Loucy (cell line): ENCODE measurements at regions not wholly inside any gene's neighbourhood (a gene's known extent, or its start where the extent isn't known, plus 50 kb on each side); places are given as distances from the start of the nearest gene placed in this dataset.

Experiments
- H2AFZ ChIP-seq: fragments of 200-600 bp; sonication (generic); 2 replicates; pipeline ENCODE4 v1.6.0; 2016; ENCODE audit warnings: antibody characterized with exemption, mild to moderate bottlenecking, low read length, moderate library complexity
- H3F3A ChIP-seq: fragments of 200-600 bp; 2 replicates; pipeline ENCODE4 v1.6.0; 2016; ENCODE audit warnings: antibody characterized with exemption, low read depth, mild to moderate bottlenecking
- H3K27me3 ChIP-seq: fragments of 200-600 bp; sonication (generic); 2 replicates; pipeline ENCODE4 v1.6.1; 2014; ENCODE audit warnings: low read length, mild to moderate bottlenecking; ENCODE audit not compliant: insufficient read depth, poor library complexity, severe bottlenecking
- H3K36me3 ChIP-seq: fragments of 200-600 bp; sonication (generic); 2 replicates; pipeline ENCODE4 v1.6.1; 2016; ENCODE audit warnings: low read length; ENCODE audit not compliant: insufficient read depth
- H3K4me1 ChIP-seq: fragments of 200-600 bp; sonication (generic); 2 replicates; pipeline ENCODE4 v1.5.1; 2014; ENCODE audit warnings: low read length, mild to moderate bottlenecking; ENCODE audit not compliant: insufficient read depth, poor library complexity, severe bottlenecking
- H3K4me2 ChIP-seq: fragments of 200-600 bp; sonication (generic); 2 replicates; pipeline ENCODE4 v1.6.0; 2014; ENCODE audit warnings: antibody characterized with exemption, low read length, low read depth, mild to moderate bottlenecking; ENCODE audit not compliant: poor library complexity, severe bottlenecking
- H3K4me3 ChIP-seq: fragments of 200-600 bp; sonication (generic); 2 replicates; pipeline ENCODE4 v1.5.1; 2014; ENCODE audit warnings: low read length, mild to moderate bottlenecking, mixed read lengths; ENCODE audit not compliant: poor library complexity, severe bottlenecking
- H3K79me2 ChIP-seq: fragments of 200-600 bp; sonication (generic); 2 replicates; pipeline ENCODE4 v1.6.1; 2014; ENCODE audit warnings: low read length; ENCODE audit not compliant: insufficient read depth
- H3K9ac ChIP-seq: fragments of 200-600 bp; sonication (generic); 2 replicates; pipeline ENCODE4 v1.6.0; 2014; ENCODE audit warnings: mild to moderate bottlenecking, low read depth, low read length, moderate library complexity; ENCODE audit not compliant: poor library complexity, severe bottlenecking
- H3K9me2 ChIP-seq: fragments of 200-600 bp; sonication (generic); replicated peaks from 2 replicates; pipeline ENCODE4 v1.6.1; 2016; ENCODE audit warnings: low read depth, low read length, mixed read lengths
- H3K9me3 ChIP-seq: fragments of 200-600 bp; sonication (generic); 2 replicates; pipeline ENCODE4 v1.6.1; 2014; ENCODE audit warnings: mild to moderate bottlenecking, antibody characterized with exemption, low read length, low read depth; ENCODE audit not compliant: insufficient read depth
- H4K20me1 ChIP-seq: fragments of 200-600 bp; sonication (generic); 2 replicates; pipeline ENCODE4 v1.6.0; 2014; ENCODE audit warnings: antibody characterized with exemption, low read length, mild to moderate bottlenecking; ENCODE audit not compliant: insufficient read depth, poor library complexity, severe bottlenecking
- EZH2phosphoT487 ChIP-seq: fragments of 200-600 bp; IDR thresholded peaks from 2 replicates; pipeline ENCODE4 v1.6.1; 2018; ENCODE audit warnings: antibody characterized with exemption, mild to moderate bottlenecking, moderate library complexity, borderline replicate concordance
- TF ChIP-seq, protein P1 (sequence below): fragments of 200-600 bp; sonication (generic); conservative IDR thresholded peaks from 2 replicates; pipeline ENCODE4 v1.5.1; 2014; ENCODE audit warnings: mild to moderate bottlenecking, antibody characterized with exemption, low read length

DNA sequence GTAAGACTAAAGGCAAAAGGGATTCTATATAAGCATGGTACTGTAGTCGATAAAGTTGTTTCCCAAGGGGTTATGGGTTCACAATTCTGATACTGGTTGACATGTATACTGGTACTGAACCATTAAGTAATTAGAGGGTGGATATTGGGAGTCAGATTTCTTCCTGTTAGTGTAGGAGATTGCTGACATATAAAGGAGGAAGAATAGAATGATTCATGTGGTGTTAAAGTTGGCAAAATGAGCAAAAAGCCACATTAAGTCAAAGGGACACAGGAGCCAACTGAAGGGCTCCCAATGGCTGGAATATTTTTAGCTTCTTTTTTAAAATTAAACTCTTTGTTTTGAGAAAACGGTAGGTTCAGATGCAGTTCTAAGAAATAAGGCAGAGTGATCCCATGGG is 126.3 kb upstream of the PRNP start:
- no peak overlapping the region for H3K4me3 ChIP-seq
- H3K27me3 ChIP-seq = no peaks in the 10 kb centered on the region
- H3K9me2 ChIP-seq = no peaks in the 10 kb centered on the region
- H3K36me3 ChIP-seq = no peaks in the 10 kb centered on the region
- H2AFZ ChIP-seq = no peak overlapping the region
- H3F3A ChIP-seq = no peaks in the 10 kb centered on the region
- no peaks in the 10 kb centered on the region for H4K20me1 ChIP-seq
- no peaks in the 10 kb centered on the region for H3K79me2 ChIP-seq
- no peaks in the 10 kb centered on the region for H3K9me3 ChIP-seq
- TF ChIP-seq EZH2phosphoT487 = no peak
- TF ChIP-seq, protein P1, sequence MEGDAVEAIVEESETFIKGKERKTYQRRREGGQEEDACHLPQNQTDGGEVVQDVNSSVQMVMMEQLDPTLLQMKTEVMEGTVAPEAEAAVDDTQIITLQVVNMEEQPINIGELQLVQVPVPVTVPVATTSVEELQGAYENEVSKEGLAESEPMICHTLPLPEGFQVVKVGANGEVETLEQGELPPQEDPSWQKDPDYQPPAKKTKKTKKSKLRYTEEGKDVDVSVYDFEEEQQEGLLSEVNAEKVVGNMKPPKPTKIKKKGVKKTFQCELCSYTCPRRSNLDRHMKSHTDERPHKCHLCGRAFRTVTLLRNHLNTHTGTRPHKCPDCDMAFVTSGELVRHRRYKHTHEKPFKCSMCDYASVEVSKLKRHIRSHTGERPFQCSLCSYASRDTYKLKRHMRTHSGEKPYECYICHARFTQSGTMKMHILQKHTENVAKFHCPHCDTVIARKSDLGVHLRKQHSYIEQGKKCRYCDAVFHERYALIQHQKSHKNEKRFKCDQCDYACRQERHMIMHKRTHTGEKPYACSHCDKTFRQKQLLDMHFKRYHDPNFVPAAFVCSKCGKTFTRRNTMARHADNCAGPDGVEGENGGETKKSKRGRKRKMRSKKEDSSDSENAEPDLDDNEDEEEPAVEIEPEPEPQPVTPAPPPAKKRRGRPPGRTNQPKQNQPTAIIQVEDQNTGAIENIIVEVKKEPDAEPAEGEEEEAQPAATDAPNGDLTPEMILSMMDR = no peak
- no peak overlapping the region for H3K4me2 ChIP-seq
- H3K9ac ChIP-seq = no peak overlapping the region
- H3K4me1 ChIP-seq = no peaks in the 10 kb centered on the region

DNA sequence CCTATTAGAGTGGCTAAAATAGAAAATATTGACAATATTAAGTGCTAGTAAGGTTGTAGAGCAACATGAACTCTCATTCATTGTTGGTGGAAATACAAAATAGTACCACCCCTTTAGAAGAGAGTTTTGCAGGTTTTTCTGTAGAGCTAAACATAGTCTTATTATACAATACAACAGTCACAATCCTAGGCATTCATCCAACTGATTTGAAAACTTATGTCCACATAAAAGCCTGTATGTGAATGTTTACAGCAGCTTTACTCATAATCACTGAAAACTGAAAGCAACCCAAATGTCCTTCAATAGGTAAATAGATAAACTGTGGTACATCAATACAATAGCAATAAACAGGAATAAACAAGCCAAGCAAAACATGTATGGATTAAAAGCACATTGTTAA is 127.2 kb upstream of the PRNP start:
- Histone ChIP-seq H3K9me3 (no peaks in the 10 kb centered on the region), H3K4me3 (no peak overlapping the region)

DNA sequence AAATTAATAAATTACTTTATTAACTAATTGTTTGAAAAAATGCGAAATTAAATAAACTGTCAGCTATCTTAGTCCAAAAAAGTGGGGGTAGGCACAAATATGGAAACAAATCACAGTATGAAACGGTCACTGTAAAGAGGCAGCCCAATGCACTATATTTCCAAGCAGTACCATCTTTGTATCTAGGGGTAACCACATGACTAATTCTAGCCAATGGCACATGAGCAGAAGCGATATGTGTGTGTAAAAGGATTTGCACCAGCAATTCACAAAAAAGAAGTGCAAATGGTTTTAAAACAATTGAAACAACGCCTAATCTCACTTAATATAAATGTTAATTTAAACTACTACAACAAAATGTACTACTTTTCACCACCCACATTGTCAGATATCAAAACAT is 129.5 kb upstream of the PRNP start:
- H3K27me3 ChIP-seq = no peaks in the 10 kb centered on the region
- H4K20me1 ChIP-seq = no peaks in the 10 kb centered on the region
- no peaks in the 10 kb centered on the region for H3F3A ChIP-seq
- no peak for TF ChIP-seq EZH2phosphoT487
- TF ChIP-seq, protein P1 = no peak
- no peaks in the 10 kb centered on the region for H3K79me2 ChIP-seq
- H3K9me2 ChIP-seq = no peaks in the 10 kb centered on the region
- H2AFZ ChIP-seq = no peak overlapping the region
- no peaks in the 10 kb centered on the region for H3K9me3 ChIP-seq
- H3K9ac ChIP-seq = no peak overlapping the region
- H3K4me2 ChIP-seq = no peak overlapping the region
- H3K4me3 ChIP-seq = no peak overlapping the region
- no peaks in the 10 kb centered on the region for H3K4me1 ChIP-seq
- H3K36me3 ChIP-seq = no peaks in the 10 kb centered on the region

More for the DNA sequence above, 127.2 kb upstream of the PRNP start:
- Histone ChIP-seq H3K79me2 (no peaks in the 10 kb centered on the region), H3K9ac (no peak overlapping the region), H4K20me1 (no peaks in the 10 kb centered on the region), H3K4me2 (no peak overlapping the region), H3K36me3 (no peaks in the 10 kb centered on the region), H3K27me3 (no peaks in the 10 kb centered on the region), H2AFZ (no peak overlapping the region), H3K4me1 (no peaks in the 10 kb centered on the region), H3K9me2 (no peaks in the 10 kb centered on the region), H3F3A (no peaks in the 10 kb centered on the region)
- no peak for TF ChIP-seq EZH2phosphoT487
- TF ChIP-seq, protein P1 = no peak
